ENCODE measurements at regions not wholly inside any gene's neighbourhood (a gene's known extent, or its start where the extent isn't known, plus 50 kb on each side); places are given as distances from the start of the nearest gene placed in this dataset.

DNA sequence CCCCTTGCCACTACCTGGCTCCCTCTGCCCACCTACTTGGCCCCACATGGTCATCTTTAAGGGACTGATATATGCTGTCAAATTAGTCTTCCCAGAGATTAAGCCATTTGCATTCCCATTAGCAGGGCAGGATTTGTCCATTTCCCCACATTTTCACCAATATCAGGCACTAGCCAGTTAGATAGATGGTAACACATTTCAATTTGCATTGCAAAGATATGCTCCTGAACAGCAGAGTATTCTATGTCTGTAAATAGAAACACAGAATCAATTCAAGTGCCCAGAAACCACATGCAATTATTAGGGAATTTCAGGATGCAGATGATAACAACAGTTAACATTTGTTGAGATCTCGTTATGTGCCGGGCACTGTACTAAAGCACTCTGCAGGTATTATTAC is 92.6 kb upstream of the IL12B start:
- no peak for DNase-seq (ENCODE audit: low read depth)

DNA sequence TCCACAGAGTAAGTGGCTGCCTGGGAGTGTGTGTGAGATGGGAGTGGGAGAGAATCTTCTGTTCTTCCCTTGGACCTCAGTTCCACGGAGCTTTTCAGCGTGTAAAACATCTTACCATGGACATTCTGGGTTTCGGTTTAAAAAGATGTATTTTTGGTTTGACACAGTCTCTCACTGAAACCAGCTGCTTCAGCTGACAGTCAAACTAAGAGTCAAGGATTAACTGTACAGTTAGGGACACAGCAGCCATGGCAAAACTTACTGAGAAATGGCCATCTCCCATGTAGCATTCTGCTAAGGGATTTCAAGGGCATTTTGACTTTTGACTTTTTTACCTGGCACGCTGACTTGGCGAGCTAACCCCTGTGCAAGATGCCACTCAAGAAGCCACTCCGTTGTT is 93.8 kb upstream of the IL12B start:
- no peak for DNase-seq (ENCODE audit: low read depth)

DNA sequence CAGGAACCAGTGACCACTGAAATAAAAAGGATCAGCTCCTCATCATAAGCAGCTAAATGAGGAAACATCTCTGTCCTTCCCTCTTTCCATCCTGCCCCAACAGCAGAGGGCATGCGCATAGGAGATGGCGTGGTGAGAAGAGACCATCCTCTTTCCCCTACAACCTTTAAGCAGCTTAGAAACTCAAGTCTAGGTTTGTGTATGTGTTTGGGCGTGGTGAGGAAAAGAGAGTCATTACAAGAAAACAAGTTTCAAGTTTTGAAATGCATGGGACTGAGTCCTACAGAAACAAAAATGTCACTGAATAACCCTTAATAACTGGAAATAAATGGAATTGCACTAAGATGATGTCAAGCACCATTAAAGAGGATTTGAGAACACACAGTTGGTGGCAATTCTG is 96.4 kb upstream of the IL12B start:
- DNase-seq (ENCODE audit: low read depth): no peak

DNA sequence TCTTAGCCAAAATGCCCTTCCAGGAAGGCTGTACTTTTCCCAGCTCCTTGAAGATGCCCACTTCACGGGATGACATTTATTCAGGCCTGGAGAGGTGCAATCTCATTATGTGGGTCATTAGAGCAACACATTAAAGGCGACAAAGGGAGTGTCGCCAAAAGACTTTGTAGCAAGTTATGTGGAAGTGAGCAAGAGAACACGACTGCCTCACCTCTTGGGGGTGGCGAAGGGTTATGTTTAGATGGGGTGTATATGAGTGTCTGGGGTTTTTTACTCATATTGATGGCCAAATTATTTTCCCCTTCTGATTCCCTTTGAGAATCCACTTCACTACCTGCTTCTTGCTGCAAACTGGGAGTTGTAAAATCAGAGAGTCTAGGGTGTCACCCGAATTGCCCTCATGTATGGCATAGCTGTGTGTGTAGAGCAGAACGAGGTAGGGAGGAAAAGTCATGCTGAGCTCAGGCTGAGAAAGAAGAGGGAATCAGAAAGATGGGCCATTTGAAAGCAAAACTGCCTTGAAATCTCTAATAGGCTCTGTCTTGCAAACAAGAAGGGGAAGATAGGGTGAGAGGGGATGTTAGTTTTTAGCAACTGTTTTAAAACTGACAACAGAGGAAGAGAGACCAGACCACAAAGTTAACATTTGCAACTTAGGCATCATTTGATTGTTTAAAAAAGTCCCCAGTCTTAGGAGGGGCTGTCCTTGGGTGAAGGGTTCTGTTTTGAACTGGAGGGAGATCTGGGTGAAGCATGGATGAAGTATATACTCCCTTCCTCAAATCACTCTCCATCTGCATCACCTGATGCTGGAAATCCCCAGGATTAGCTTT is 97.1 kb upstream of the IL12B start:
- DNase-seq (ENCODE audit: low read depth): no peak

DNA sequence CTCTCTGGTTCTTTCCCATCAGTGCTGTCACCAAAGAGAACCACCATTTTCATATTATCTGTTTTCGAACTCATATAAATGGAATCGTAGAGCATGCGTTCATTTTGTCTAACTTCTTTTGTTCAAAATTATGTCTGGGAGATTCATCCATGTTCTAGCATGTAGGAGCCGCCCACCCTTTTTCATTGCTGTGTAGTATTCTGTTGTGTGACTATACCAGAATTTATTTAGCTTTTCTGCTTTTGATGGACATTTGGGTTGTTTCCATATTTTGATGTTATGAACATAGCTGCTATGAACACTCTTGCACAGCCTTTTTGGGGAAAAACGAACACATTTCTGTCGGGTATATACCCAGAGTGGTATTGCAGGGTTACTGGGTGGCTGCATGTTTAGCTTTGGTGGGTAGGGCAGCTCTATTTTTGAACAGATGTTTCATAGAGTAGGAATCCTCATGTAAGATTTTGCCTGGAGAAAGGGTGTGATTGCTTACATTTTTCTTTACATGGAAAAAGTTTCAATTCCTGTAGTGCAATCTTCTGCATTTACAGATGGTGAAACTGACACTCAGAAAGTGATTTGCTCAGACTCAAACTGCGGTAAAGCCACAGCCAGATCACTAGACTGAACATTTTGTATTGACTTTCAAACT is 100.2 kb upstream of the IL12B start:
- no peak for DNase-seq (ENCODE audit: low read depth)

DNA sequence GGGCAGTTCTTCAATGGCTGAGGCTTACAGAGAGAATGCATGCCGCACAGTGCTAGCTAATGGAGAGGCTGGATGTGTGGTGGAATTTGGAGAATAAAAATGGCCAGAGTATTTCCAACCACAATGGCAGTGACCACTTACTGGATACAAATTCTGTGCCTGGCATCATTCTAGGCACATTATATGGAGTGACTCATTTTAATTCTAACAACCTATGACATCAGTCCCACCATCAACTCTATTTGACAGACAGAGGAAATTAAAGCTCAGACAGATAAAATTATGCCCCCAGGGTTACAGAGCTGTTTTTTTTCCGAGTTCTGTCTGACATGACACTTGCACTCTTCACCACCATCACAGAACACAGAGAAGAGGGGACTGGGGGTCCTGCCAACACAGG is 105.6 kb upstream of the IL12B start:
- no peak for DNase-seq (ENCODE audit: low read depth)

DNA sequence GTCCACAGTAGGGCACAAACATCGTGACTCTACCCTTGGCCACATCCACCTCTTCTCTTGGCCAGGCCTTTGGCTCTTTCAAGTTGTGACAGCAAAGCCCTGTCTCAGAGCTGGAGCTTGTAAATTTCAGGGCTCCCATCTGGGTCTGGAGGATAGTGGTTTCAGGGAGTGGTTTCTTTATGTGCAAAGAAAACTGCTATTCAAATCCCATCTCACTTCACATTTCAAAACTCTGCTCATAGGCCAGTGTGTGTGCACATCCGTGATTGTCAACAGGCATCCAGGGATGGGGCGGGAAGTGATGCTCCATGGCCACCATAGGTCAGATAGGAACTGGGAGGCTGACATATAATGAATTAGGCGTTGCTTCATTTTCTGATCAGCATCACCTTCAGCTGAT is 107.8 kb upstream of the IL12B start:
- DNase-seq (ENCODE audit: low read depth): no peak

DNA sequence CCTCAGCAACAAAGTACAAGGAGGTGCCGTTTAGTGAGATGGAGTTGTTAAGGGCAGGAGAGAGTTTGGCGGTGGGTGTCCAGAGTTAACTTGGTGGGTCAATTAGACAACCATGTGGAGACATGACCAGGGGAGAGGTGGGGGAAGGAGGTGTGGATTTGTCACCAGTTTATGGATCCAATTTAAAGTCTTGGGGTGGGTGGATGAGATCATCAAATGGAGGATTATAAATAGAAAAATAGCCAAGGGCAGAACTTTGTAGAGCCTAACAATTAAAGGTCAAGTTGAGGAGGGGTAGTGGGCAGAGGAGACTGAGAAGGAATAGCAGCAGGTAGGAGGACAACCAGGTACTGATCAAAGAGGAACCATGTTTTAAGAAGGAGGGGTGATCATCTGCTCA is 108.7 kb upstream of the IL12B start:
- DNase-seq (ENCODE audit: low read depth): no peak

DNA sequence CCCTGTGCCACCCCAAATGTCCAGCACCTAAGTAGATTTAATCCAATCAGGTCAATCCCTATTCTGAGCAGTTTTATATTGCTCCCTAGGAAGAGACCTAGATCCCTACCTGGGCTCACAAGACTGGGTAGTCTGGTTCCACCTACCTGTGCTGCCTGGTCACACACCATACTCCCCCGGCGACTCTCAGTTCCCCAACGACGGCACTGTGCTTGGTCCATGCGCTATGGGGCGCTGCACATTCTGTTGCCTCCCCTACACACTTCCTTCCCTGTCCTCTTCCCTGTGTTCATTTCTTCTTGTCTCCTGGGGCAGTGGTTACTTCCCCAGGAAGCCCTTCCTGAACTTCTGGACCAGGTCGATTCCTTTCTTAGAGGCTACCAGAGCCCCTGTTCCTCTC is 109.9 kb upstream of the IL12B start:
- no peak for DNase-seq (ENCODE audit: low read depth)

DNA sequence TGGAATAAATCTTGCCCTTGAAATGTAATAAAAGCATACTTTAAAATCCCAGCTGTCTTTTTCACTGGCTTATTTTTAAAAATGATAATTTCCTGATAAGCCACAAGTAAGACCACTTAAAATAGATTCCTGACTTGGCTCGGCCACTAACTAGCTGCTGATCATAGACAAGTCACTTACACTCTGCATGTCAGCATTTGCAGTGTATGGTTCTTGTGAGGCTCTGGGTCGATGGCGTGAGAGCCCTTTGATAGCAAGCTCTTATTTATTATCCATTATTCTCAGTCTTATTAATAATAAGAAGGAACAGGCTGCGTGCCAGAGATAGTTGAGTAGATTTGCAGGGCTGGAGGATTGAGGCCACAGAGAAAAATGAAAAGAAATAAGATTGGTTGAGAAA is 110.7 kb upstream of the IL12B start:
- no peak for DNase-seq (ENCODE audit: low read depth)

DNA sequence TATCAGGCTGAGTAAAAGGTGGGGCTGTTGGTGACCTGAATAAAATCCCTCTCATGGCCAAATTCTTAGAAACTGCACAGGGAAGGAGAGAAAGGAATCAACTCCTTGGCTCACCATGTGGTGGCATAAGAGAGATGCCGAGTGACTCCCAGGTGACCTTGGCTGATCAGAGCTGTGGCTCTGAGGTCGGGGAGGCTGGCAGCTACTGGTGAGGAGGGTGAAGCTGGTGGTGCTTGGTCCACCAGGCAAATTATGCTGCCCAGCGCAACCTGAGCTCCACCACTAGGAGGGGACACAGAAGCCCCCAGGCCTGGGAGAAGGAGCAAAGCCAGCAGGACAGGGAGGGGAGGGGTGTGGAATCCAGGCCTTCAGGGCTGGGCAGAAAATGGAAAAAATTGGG is 111.2 kb upstream of the IL12B start:
- DNase-seq (ENCODE audit: low read depth): no peak

DNA sequence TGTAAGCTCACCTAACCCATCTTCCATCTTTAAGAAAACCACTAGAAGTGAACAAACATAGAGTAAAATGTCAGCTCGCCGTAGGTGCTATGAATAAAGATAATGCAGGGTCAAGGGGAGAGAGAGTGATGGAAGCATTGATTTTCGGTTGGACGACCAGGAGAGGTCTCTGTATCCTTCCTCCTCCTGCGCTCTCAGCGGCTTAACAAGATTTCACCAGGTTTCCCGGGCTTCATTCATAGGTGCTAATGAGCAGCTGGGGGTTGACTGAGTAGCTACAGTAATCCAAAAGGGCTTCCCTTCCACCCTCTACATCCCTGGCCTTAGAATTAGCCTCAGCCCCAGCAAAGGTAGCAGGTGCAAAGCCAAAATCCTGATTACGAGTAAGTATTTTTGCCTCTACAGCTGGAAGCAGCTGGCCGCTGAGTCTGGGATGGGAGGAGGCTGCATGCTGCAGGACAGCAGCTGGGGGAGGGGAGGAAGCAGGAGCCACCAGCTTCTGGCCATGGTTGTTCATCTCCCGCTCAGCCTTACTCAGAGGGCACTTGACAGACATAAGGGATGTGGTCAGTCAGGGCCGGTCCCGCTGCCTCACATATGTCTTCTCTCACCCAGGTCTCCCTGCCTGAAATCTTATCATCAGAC is 112.0 kb upstream of the IL12B start:
- DNase-seq (ENCODE audit: low read depth): no peak

DNA sequence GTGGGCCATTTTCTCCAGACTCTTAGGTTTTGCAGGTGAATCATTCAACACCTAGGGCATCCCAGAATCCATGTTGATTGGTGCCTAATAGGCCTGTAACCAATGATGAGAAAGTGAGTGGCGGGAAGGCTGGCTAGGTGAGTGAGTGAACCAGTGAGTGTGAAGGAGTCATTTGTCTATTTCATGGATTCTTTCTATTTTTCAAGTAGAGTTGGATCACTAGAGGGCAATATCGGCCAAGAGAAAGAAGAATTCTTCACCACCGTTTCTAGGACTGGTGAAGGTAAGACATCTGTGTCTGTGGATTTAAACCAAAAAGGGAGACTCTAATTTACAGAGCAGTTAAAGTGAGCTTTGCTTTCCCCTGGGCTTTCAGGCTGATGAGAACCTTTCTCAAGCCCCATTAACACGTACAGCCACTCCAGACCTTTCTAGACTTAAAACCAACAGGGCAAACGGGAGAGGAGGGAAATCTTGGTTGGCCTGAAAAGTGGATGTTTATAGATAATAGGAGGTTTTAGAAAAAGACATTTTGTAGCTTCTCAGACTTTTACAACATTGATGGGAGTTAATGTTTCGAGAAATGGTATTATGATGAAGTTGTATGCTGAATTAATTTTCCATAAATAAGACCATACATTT is 114.3 kb upstream of the IL12B start:
- DNase-seq (ENCODE audit: low read depth): no peak

DNA sequence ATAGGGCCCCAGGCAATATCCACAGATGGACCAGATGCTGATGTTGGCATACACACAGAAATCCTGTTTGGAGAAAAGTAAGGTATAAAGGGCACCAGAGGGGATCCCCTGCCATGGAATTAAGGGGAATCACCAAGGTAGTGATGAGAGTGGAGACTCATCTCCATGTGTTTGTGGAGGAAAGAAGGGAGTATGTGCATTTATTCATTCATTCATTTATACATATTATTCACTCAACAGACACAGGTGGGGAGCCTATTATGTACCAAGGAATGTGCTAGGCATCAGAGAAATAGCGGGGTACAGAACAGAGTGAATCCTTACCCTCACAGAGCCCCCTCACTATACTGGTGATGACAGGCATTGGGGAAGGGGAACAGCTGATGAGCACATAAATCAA is 116.8 kb upstream of the IL12B start:
- DNase-seq (ENCODE audit: low read depth): no peak

DNA sequence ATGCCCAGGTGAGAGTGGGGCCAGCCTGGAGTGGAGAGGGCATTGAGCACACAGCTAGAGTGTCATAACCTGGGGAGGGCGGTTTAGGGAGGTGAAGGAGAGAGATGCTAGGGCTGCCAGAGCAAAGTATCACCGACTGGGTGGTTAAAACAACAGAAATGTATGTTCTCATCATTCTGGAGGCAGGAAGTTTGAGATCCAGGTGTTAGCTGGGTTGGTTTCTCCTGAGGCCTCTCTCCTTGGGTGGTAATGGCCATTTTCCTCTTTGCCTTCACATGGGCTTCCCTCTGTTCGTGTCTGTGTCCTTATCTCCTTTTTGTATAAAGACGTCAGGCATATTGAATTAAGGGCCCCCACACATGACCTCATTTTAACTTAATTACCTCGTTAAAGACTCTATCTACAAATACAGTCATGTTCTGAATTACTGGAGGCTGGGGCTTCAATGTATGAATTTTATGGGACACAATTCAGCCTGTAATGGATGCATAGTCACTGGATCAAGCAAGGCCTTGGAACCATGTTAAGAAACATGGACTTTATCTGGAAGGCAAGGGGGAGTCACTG is 118.6 kb upstream of the IL12B start:
- no peak for DNase-seq (ENCODE audit: low read depth)

DNA sequence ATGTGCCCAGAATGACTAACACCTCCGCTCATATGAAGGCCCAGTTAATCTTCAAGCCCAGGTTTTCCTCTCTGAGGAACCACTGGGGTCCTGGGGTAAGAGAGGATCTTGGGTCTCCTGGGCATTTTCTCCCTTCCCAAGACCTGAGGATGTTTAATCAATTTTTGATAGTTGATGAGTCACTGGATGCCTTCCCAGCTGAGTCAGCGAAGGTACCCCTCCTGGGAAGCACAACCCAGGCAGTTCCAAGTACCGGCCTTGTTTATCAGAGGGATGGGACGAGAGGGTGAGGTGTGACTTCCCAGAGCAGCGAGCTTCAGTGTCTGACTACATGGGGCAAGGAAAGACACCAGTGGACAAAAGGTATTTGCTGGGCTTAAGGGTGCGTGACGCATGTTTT is 119.6 kb upstream of the IL12B start:
- DNase-seq (ENCODE audit: low read depth): no peak

DNA sequence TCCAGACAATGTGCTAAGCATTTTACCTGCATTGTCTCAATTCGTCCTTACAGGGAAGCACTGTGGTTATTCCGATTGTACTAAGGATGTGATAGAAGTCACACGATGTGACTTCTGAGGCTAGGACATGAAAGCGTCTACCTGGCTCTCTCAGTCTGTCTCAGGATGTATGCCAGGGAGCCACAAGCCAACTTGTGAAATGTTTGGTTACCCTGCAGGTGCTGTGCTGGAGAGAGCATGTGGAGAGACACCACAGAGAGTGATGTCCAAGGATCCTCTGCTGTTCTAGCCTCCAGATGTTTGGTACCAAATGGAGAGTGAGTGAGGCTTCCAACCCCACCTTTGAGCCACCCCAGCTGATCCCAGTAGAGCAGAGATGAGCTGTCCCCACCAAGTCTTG is 120.1 kb upstream of the IL12B start:
- no peak for DNase-seq (ENCODE audit: low read depth)

DNA sequence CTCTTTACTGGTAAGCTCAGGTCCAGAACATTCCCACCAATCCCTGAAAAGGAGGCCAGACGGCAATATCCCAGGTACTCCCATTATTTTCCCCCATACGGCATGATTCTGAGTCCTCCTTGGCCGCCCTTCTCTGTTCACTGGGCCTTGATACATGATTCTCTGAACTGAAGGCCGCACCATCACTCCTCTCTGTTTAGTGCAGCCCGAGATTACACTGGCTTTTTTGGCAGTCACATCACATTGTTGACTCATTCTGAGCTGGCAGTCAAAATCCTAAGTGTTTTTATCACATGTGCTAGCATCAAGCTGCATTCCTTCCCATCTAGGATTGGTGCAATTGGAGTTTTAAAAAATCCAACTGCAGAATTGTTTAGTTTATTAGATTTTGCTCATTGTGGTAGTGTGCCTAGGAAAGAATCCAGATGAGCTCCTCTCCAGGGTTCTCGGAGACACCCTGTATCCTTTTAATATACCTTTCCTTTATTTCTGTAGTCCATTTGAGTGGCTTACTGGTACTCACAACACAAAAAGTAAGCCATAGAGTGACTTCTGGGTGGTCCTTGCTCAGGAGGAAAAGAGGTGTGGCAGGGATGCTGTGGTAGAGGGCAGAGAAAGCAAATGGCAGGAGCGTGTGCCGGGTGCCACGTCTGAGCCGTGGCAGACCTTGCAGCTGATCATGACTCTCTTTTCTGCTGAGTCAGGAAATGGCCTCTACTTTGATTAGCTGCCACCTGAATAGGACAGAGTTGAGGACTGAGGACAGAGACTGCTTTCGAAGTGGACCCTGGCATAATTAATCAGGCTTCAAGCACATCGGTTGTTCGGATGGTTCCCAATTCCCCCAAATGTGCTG is 121.1 kb upstream of the IL12B start:
- DNase-seq (ENCODE audit: low read depth): no peak

DNA sequence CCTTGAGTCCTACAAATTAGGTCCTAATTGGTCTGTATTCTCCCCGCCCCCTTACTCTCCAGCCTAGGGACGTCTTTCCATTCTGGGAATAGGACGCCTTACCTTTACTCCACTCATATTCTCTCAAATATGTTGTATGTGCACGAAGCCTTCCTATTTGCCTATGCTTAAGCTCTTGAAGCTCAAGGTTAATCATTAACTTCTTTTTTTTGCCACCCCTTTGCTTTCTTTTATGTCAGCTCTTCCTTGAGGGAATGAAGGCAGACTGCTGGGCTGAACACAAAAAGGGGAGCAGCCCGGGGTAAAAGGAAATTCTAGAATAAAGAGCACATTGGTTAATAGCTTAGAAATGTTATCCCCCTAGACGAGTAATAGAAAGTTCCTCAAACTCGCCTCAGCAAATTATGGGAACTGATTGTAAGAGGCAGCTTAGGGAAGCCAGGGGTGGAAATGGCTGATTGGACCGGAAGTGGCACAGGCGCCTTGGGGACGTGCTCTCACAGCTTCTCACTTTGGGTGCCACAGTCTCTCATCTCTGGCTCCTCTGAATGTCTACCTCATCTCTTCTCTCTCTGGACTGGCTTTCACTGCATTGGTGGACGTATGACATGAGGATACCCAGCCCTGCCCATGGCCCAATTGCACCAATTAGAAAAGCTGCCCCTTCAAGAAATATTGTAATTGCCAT is 122.3 kb upstream of the IL12B start:
- no peak for DNase-seq (ENCODE audit: low read depth)

DNA sequence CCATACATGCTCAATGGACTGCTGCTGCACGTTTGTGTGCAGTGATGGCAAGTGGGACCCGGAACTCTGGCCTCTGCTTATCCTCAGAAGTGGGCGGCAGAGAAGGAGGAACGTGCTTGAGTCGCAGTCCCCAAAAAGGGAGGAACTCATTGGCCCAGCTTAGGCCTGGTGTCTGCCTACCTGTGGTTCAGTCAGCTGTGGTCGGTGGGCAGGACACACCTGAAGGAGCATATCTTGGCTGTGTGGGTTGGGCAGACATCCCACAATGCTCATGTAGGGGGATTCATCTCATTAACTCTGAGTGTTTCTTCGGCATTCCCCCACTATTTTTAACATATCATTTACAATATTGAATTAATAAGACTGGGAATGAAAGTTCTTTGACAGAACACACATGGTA is 122.9 kb upstream of the IL12B start:
- no peak for DNase-seq (ENCODE audit: low read depth)

DNA sequence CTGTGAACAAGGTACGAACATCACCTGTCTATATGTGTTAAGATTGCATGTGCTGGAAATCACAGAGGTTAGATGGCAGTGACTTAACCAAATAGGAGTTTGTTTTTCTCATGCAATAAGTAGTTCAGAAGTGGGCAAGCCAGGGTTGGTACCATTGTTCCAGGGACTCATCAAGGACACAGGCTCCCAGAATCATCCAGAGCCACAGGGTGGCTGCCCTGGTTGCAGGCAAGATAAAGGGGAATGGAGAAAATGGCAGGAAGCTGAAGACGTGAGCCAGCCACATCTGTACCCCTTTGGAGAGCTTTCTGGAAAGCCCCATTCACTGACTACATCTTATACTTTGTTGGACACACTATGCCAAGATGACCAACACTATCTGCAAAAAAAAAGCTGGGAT is 126.0 kb upstream of the IL12B start:
- DNase-seq (ENCODE audit: low read depth): no peak

Measured in activated T-cell treated with anti-CD3 and anti-CD28 coated beads for 24 hours (primary cell).